Psoas muscle (tissue), 7 donors: ENCODE measurements at regions not wholly inside any gene's neighbourhood (a gene's known extent, or its start where the extent isn't known, plus 50 kb on each side); places are given as distances from the start of the nearest gene placed in this dataset.

Experiments used
- ATAC-seq, 4 donors: fragments of 200-7000 bp; cut with Tn5 transposase; one replicate each; pipeline ENCODE4 v1.9.1; 2020; ENCODE audit warnings: moderate library complexity in 3 of 4, mild to moderate bottlenecking in 2 of 4
- DNase-seq, 2 donors: peaks; one replicate each; pipeline ENCODE4 v3.0.0-alpha.2; 2020
- H3K27ac ChIP-seq: fragments of 200-600 bp; one replicate; pipeline ENCODE4 v1.8.0; 2022
- H3K27me3 ChIP-seq, 3 donors: fragments of 200-600 bp in 1 of 3; one replicate each; pipeline versions ENCODE4 v1.6.1 to v1.8.0; 2013 to 2022; ENCODE audit warnings: low read length in 2 of 3, mild to moderate bottlenecking in 2 of 3, moderate library complexity in 1 of 3; ENCODE audit not compliant: insufficient read depth in 3 of 3
- H3K36me3 ChIP-seq, 2 donors: fragments of 200-600 bp in 1 of 2; one replicate each; pipeline versions ENCODE4 v1.6.1 to v1.8.0; 2013 to 2022; ENCODE audit warnings: low read depth in 1 of 2, mild to moderate bottlenecking in 1 of 2, moderate library complexity in 1 of 2; ENCODE audit not compliant: insufficient read depth in 1 of 2
- H3K4me1 ChIP-seq: fragments of 200-600 bp; one replicate; pipeline ENCODE4 v1.8.0; 2022
- H3K4me3 ChIP-seq: fragments of 200-600 bp; one replicate; pipeline ENCODE4 v1.8.0; 2022; ENCODE audit warnings: mild to moderate bottlenecking
- H3K9me3 ChIP-seq: fragments of 200-600 bp; one replicate; pipeline ENCODE4 v1.8.0; 2022
- CTCF ChIP-seq: fragments of 200-600 bp; IDR thresholded peaks from one replicate; pipeline ENCODE4 v1.8.0; 2022; ENCODE audit warnings: antibody characterized with exemption
- WGBS, 3 donors: extraction: QIAGEN DNeasy Blood & Tissue Kit; methylation state at CpG; one replicate each; pipeline versions ENCODE4 v1.1.6 to v1.1.7; 2013; 5-methylcytosine and 5-hydroxymethylcytosine counted together
- intact Hi-C, 2 donors: fragments of 100-400 bp; cut with DNase I; formaldehyde crosslinking; loops; one replicate each; pipeline versions ENCODE4 v1.11.0 to v1.14.2; 2022
- donor health status: healthy with polysubstance abuse.
- donor health status: DM: no; HTN: no; CAD: no; lungs with moderate emphysema.
- donor health status: Bipolar disorder and iron deficiency.
- donor health status: healthy.
- donor health status: DM: yes; HTN: yes; CAD: no.
- donor health status: DM: no; HTN: no; CAD: no.
- donor health status: DM: yes; HTN: yes; CAD: no.

GRCh38 chr10:9188022-9188810, 1133.7 kb downstream of the GATA3 start:
- 93 to 97% (median 94%) methylated on average over 3 of the region's 3 CpGs for WGBS, 3 donors
- TF ChIP-seq CTCF = no peak
- intact Hi-C loops = no loop called here
- Histone ChIP-seq H3K9me3 (no peaks in the 10 kb centered on the region), H3K4me3 (no peak overlapping the region), H3K27me3 (no peaks in the 10 kb centered on the region), H3K36me3 (no peaks in the 10 kb centered on the region), H3K27ac (no peak overlapping the region), H3K4me1 (no peaks in the 10 kb centered on the region)
- no peak for DNase-seq
- no peak for ATAC-seq

GRCh38 chr10:9189448-9189847, 1135.0 kb downstream of the GATA3 start:
- no peak overlapping the region for H3K4me3 ChIP-seq
- H3K9me3 ChIP-seq = no peaks in the 10 kb centered on the region
- TF ChIP-seq CTCF = no peak
- no peaks in the 10 kb centered on the region for H3K27me3 ChIP-seq
- no peaks in the 10 kb centered on the region for H3K4me1 ChIP-seq
- DNase-seq (no peak), ATAC-seq (no peak)
- no peak overlapping the region for H3K27ac ChIP-seq
- 74 to 81% (median 78%) methylated on average over 2 of the region's 2 CpGs for WGBS, 3 donors
- no peaks in the 10 kb centered on the region for H3K36me3 ChIP-seq
- intact Hi-C loops = no loop called here

GRCh38 chr10:9193120-9193519, 1138.6 kb downstream of the GATA3 start:
- H3K9me3 ChIP-seq = no peaks in the 10 kb centered on the region
- peaks cover 0 to 8% (median 2%) of the 10 kb centered on the region in 3 donors for H3K27me3 ChIP-seq
- no peak overlapping the region for H3K27ac ChIP-seq
- no peaks in the 10 kb centered on the region for H3K4me1 ChIP-seq
- 72 to 76% (median 76%) methylated on average over 6 of the region's 6 CpGs for WGBS, 3 donors
- no peak overlapping the region for H3K4me3 ChIP-seq
- DNase-seq (no peak), ATAC-seq (no peak)
- no peak for TF ChIP-seq CTCF
- H3K36me3 ChIP-seq = no peaks in the 10 kb centered on the region
- intact Hi-C loops = no loop called here

GRCh38 chr10:9195385-9195784, 1140.9 kb downstream of the GATA3 start:
- H3K27me3 ChIP-seq = peaks cover 0 to 8% (median 2%) of the 10 kb centered on the region in 3 donors
- intact Hi-C loops = no loop called here
- WGBS, 3 donors = 56 to 57% (median 56%) methylated on average over 2 of the region's 2 CpGs
- ATAC-seq (no peak), DNase-seq (no peak)
- TF ChIP-seq CTCF = no peak
- H3K27ac ChIP-seq = no peak overlapping the region
- H3K4me3 ChIP-seq = no peak overlapping the region
- H3K9me3 ChIP-seq = no peaks in the 10 kb centered on the region
- no peaks in the 10 kb centered on the region for H3K36me3 ChIP-seq
- no peaks in the 10 kb centered on the region for H3K4me1 ChIP-seq

GRCh38 chr10:9198611-9199010, 1144.1 kb downstream of the GATA3 start:
- WGBS, 3 donors = 22 to 25% (median 25%) methylated on average over 4 of the region's 4 CpGs
- Histone ChIP-seq H3K27ac (no peak overlapping the region), H3K4me3 (no peak overlapping the region), H3K4me1 (no peaks in the 10 kb centered on the region), H3K36me3 (no peaks in the 10 kb centered on the region), H3K9me3 (no peaks in the 10 kb centered on the region), H3K27me3 (peaks cover 0 to 8% (median 2%) of the 10 kb centered on the region in 3 donors)
- DNase-seq = no peak
- no peak for ATAC-seq
- intact Hi-C loops = no loop called here
- TF ChIP-seq CTCF = no peak
